Neuronal stem cell (in vitro differentiated cells): ENCODE measurements at regions not wholly inside any gene's neighbourhood (a gene's known extent, or its start where the extent isn't known, plus 50 kb on each side); places are given as distances from the start of the nearest gene placed in this dataset.
A peak's percentile ranks its signal among the peaks of the same experiment; 100 is the strongest.

Source experiments
- DNase-seq: peaks from one replicate; pipeline ENCODE4 v3.0.0-alpha.2; 2013; ENCODE audit warnings: low spot score
- H2AFZ ChIP-seq: one replicate; pipeline ENCODE4 v1.6.1; 2013; ENCODE audit warnings: mild to moderate bottlenecking, low read length, inconsistent platforms
- H2AK5ac ChIP-seq: 2 replicates; pipeline ENCODE4 v1.6.1; 2013; ENCODE audit warnings: low read depth, mild to moderate bottlenecking, inconsistent platforms, low read length, moderate library complexity, mixed read lengths
- H2BK120ac ChIP-seq: 2 replicates; pipeline ENCODE4 v1.6.1; 2013; ENCODE audit warnings: low read depth, mild to moderate bottlenecking, inconsistent platforms, low read length, moderate library complexity, mixed read lengths
- H2BK12ac ChIP-seq: one replicate; pipeline ENCODE4 v1.6.1; 2013; ENCODE audit warnings: low read length, inconsistent platforms
- H2BK15ac ChIP-seq: 2 replicates; pipeline ENCODE4 v1.6.1; 2013; ENCODE audit warnings: mild to moderate bottlenecking, low read length, inconsistent platforms, mixed read lengths
- H2BK5ac ChIP-seq: one replicate; pipeline ENCODE4 v1.6.1; 2013; ENCODE audit warnings: inconsistent platforms, mild to moderate bottlenecking, low read length, moderate library complexity
- H3K14ac ChIP-seq: one replicate; pipeline ENCODE4 v1.6.1; 2013; ENCODE audit warnings: low read length, inconsistent platforms
- H3K18ac ChIP-seq: 2 replicates; pipeline ENCODE4 v1.6.1; 2013; ENCODE audit warnings: low read length, inconsistent platforms
- H3K23ac ChIP-seq: 2 replicates; pipeline ENCODE4 v1.6.1; 2013; ENCODE audit warnings: low read depth, mild to moderate bottlenecking, mixed read lengths, low read length, inconsistent platforms; ENCODE audit not compliant: poor library complexity
- H3K27ac ChIP-seq: replicated peaks from 3 replicates; pipeline ENCODE4 v1.5.1; 2013; ENCODE audit warnings: low read length, inconsistent platforms
- H3K27me3 ChIP-seq, 3 experiments: 2 replicates each; pipeline ENCODE4 v1.6.1; 2013; ENCODE audit warnings: low read length in 3 of 3, mild to moderate bottlenecking in 2 of 3, inconsistent platforms in 1 of 3, low read depth in 1 of 3, mixed read lengths in 1 of 3, moderate library complexity in 1 of 3; ENCODE audit not compliant: control insufficient read depth in 3 of 3, insufficient read depth in 3 of 3
- H3K36me3 ChIP-seq, 2 donors: replicated peaks in 1 of 2; 2 replicates each; pipeline ENCODE4 v1.6.1; 2013; ENCODE audit warnings: low read length in 2 of 2; ENCODE audit not compliant: control insufficient read depth in 2 of 2, insufficient read depth in 2 of 2
- H3K4ac ChIP-seq: 2 replicates; pipeline ENCODE4 v1.6.1; 2013; ENCODE audit warnings: inconsistent platforms, mild to moderate bottlenecking, low read length, moderate library complexity
- H3K4me1 ChIP-seq, 2 donors: 1 replicate in 1 of 2; 2 replicates in 1 of 2; pipeline ENCODE4 v1.6.1; 2013; ENCODE audit warnings: low read length in 2 of 2, low read depth in 1 of 2; ENCODE audit not compliant: control insufficient read depth in 2 of 2, insufficient read depth in 1 of 2
- H3K4me2 ChIP-seq: one replicate; pipeline ENCODE4 v1.6.1; 2013; ENCODE audit warnings: mild to moderate bottlenecking, low read length, inconsistent platforms; ENCODE audit not compliant: insufficient read depth, poor library complexity, severe bottlenecking
- H3K4me3 ChIP-seq, 2 donors: 2 replicates each; pipeline ENCODE4 v1.5.1; 2013; ENCODE audit warnings: low read length in 2 of 2, mild to moderate bottlenecking in 2 of 2, inconsistent platforms in 1 of 2, moderate library complexity in 1 of 2
- H3K79me1 ChIP-seq: one replicate; pipeline ENCODE4 v1.6.1; 2013; ENCODE audit warnings: low read depth, mild to moderate bottlenecking, inconsistent platforms, low read length, moderate library complexity
- H3K9ac ChIP-seq: one replicate; pipeline ENCODE4 v1.6.1; 2013; ENCODE audit warnings: mild to moderate bottlenecking, low read depth, low read length, inconsistent platforms; ENCODE audit not compliant: poor library complexity
- H3K9me3 ChIP-seq, 2 donors: replicated peaks in 1 of 2; 2 replicates each; pipeline versions ENCODE3 to v1.6.1; 2013; ENCODE audit warnings: low read length in 2 of 2, mild to moderate bottlenecking in 2 of 2, inconsistent platforms in 1 of 2, low read depth in 1 of 2, mixed read lengths in 1 of 2, moderate library complexity in 1 of 2; ENCODE audit not compliant: control insufficient read depth in 2 of 2, insufficient read depth in 1 of 2
- H4K8ac ChIP-seq: one replicate; pipeline ENCODE4 v1.6.1; 2013; ENCODE audit warnings: low read depth, mild to moderate bottlenecking, inconsistent platforms, low read length, moderate library complexity
- H4K91ac ChIP-seq: one replicate; pipeline ENCODE4 v1.6.1; 2013; ENCODE audit warnings: low read length, low read depth, mild to moderate bottlenecking, inconsistent platforms; ENCODE audit not compliant: poor library complexity
- WGBS, 2 donors: extraction: QIAGEN DNeasy Blood & Tissue Kit; methylation state at CpG; one replicate each; pipeline ENCODE4 v1.1.7; 2013; ENCODE audit warnings: missing lambda C conversion rate in 2 of 2, mixed read lengths in 1 of 2; ENCODE audit not compliant: insufficient read length in 2 of 2, insufficient replicate concordance in 1 of 2; ENCODE audit errors: extremely low coverage in 2 of 2; 5-methylcytosine and 5-hydroxymethylcytosine counted together

- Histone ChIP-seq H2BK5ac (no peak overlapping the region), H2BK15ac (no peak overlapping the region), H3K9ac (no peak overlapping the region), H2BK12ac (no peak overlapping the region), H3K4me3 (no peak overlapping the region), H3K79me1 (no peaks in the 10 kb centered on the region), H4K8ac (no peak overlapping the region), H3K27me3 (peaks cover 0 to 29% (median 0%) of the 10 kb centered on the region in 3 experiments), H3K9me3 (no peaks in the 10 kb centered on the region), H3K27ac (no peak overlapping the region), H3K23ac (no peak overlapping the region), H2AFZ (no peak overlapping the region), H3K4me1 (no peaks in the 10 kb centered on the region), H3K4me2 (no peak overlapping the region), H2AK5ac (no peak overlapping the region), H3K18ac (no peak overlapping the region), H2BK120ac (no peak overlapping the region), H3K14ac (no peak overlapping the region), H4K91ac (no peak overlapping the region), H3K36me3 (no peaks in the 10 kb centered on the region), H3K4ac (no peak overlapping the region)
- WGBS, 2 donors: no CpG with 5 or more reads among the region's 6 CpGs
- DNase-seq: no peak
Measured at GRCh38 chr18:8471372-8471771, 137.9 kb upstream of the RAB12 start.

GRCh38 chr18:8474661-8475060 lies 134.6 kb upstream of the RAB12 start:
- no CpG with 5 or more reads among the region's 3 CpGs for WGBS, 2 donors
- Histone ChIP-seq H3K4me1 (no peaks in the 10 kb centered on the region), H3K4me3 (no peak overlapping the region), H2BK5ac (no peak overlapping the region), H4K8ac (no peak overlapping the region), H2AK5ac (no peak overlapping the region), H3K36me3 (no peaks in the 10 kb centered on the region), H3K14ac (no peak overlapping the region), H2BK15ac (no peak overlapping the region), H2BK12ac (no peak overlapping the region), H2AFZ (no peak overlapping the region), H3K27ac (no peak overlapping the region), H4K91ac (no peak overlapping the region), H3K9ac (no peak overlapping the region), H3K23ac (no peak overlapping the region), H3K4me2 (no peak overlapping the region), H3K9me3 (no peaks in the 10 kb centered on the region), H3K79me1 (no peaks in the 10 kb centered on the region), H3K18ac (no peak overlapping the region), H3K27me3 (peaks cover 0 to 4% (median 0%) of the 10 kb centered on the region in 3 experiments), H2BK120ac (no peak overlapping the region), H3K4ac (no peak overlapping the region)
- no peak for DNase-seq

- Histone ChIP-seq H3K4me1 (no peaks in the 10 kb centered on the region), H3K9ac (no peak overlapping the region), H2BK12ac (no peak overlapping the region), H3K36me3 (no peaks in the 10 kb centered on the region), H2BK15ac (no peak overlapping the region), H2BK5ac (no peak overlapping the region), H3K14ac (no peak overlapping the region), H3K23ac (no peak overlapping the region), H3K4me3 (no peak overlapping the region), H2AFZ (no peak overlapping the region), H2BK120ac (no peak overlapping the region), H3K9me3 (no peaks in the 10 kb centered on the region), H2AK5ac (no peak overlapping the region), H3K18ac (no peak overlapping the region), H4K8ac (no peak overlapping the region), H4K91ac (no peak overlapping the region), H3K4ac (no peak overlapping the region), H3K27ac (no peak overlapping the region), H3K4me2 (no peak overlapping the region), H3K27me3 (no peaks in the 10 kb centered on the region), H3K79me1 (no peaks in the 10 kb centered on the region)
- no CpG with 5 or more reads among the region's 5 CpGs for WGBS, 2 donors
- DNase-seq: no peak
Measured at GRCh38 chr18:8477615-8478014, 131.6 kb upstream of the RAB12 start.

- Histone ChIP-seq H4K91ac (no peak overlapping the region), H4K8ac (no peak overlapping the region), H3K27ac (no peak overlapping the region), H3K27me3 (no peaks in the 10 kb centered on the region), H3K23ac (no peak overlapping the region), H3K18ac (peak overlapping the region; percentile 15), H3K4me1 (no peaks in the 10 kb centered on the region), H3K4me3 (no peak overlapping the region), H3K4me2 (no peak overlapping the region), H3K9ac (no peak overlapping the region), H3K9me3 (no peaks in the 10 kb centered on the region), H2BK15ac (no peak overlapping the region), H2BK120ac (no peak overlapping the region), H2BK5ac (no peak overlapping the region), H3K36me3 (no peaks in the 10 kb centered on the region), H2BK12ac (no peak overlapping the region), H3K4ac (no peak overlapping the region), H2AFZ (no peak overlapping the region), H3K14ac (no peak overlapping the region), H3K79me1 (no peaks in the 10 kb centered on the region), H2AK5ac (peak overlapping the region; percentile 51)
- WGBS, 2 donors: no CpG with 5 or more reads among the region's 14 CpGs
- peak; percentile 59 for DNase-seq
Measured at GRCh38 chr18:8478166-8478967, 130.9 kb upstream of the RAB12 start.
